Lung (tissue), 11 donors: ENCODE measurements at regions not wholly inside any gene's neighbourhood (a gene's known extent, or its start where the extent isn't known, plus 50 kb on each side); places are given as distances from the start of the nearest gene placed in this dataset.

Source experiments
- ATAC-seq: fragments of 200-7000 bp; cut with Tn5 transposase; one replicate; pipeline ENCODE4 v1.9.1; 2020; ENCODE audit warnings: moderate number of reproducible peaks; ENCODE audit not compliant: insufficient read depth, low FRiP score
- DNase-seq, 3 donors: peaks; one replicate each; pipeline ENCODE4 v3.0.0-alpha.2; 2013 to 2017
- H3K27ac ChIP-seq, 2 donors: one replicate each; pipeline ENCODE4 v1.5.1; 2013; ENCODE audit warnings: mild to moderate bottlenecking in 2 of 2, moderate library complexity in 2 of 2, control low read depth in 1 of 2, inconsistent platforms in 1 of 2, low read depth in 1 of 2, low read length in 1 of 2
- H3K27me3 ChIP-seq, 3 donors: one replicate each; pipeline ENCODE4 v1.5.1; 2013; ENCODE audit warnings: low read length in 2 of 3; ENCODE audit not compliant: control insufficient read depth in 3 of 3, insufficient read depth in 3 of 3
- H3K36me3 ChIP-seq, 4 donors: one replicate each; pipeline ENCODE4 v1.5.1; 2013; ENCODE audit warnings: low read length in 4 of 4, mild to moderate bottlenecking in 1 of 4, moderate library complexity in 1 of 4; ENCODE audit not compliant: control insufficient read depth in 4 of 4, insufficient read depth in 4 of 4
- H3K4me1 ChIP-seq, 5 donors: one replicate each; pipeline ENCODE4 v1.5.1; 2013; ENCODE audit warnings: low read length in 5 of 5, mild to moderate bottlenecking in 2 of 5, moderate library complexity in 1 of 5; ENCODE audit not compliant: control insufficient read depth in 5 of 5, insufficient read depth in 5 of 5
- H3K4me3 ChIP-seq: one replicate; pipeline ENCODE4 v1.5.1; 2013; ENCODE audit warnings: mild to moderate bottlenecking, control low read depth, moderate library complexity
- H3K9ac ChIP-seq, 2 donors: one replicate each; pipeline ENCODE4 v1.5.1; 2013; ENCODE audit warnings: low read length in 2 of 2, control low read depth in 1 of 2; ENCODE audit not compliant: insufficient read depth in 1 of 2
- H3K9me3 ChIP-seq, 4 donors: one replicate each; pipeline ENCODE4 v1.5.1; 2013; ENCODE audit warnings: low read length in 3 of 4, mild to moderate bottlenecking in 1 of 4, moderate library complexity in 1 of 4; ENCODE audit not compliant: control insufficient read depth in 4 of 4, insufficient read depth in 3 of 4
- WGBS, 2 donors: extraction: QIAGEN DNeasy Blood & Tissue Kit; methylation state at CpG; one replicate each; pipeline ENCODE4 v1.1.7; 2013; 5-methylcytosine and 5-hydroxymethylcytosine counted together
- TF ChIP-seq, protein P1 (sequence below): IDR thresholded peaks from 2 replicates; pipeline ENCODE4 v1.5.1; 2012; ENCODE audit warnings: mild to moderate bottlenecking; ENCODE audit errors: control extremely low read depth, extremely low read depth
- donor health status: control.
- donor health status: control.
- donor health status: Bipolar disorder and iron deficiency.
- donor health status: healthy.
- donor health status: DM: yes; HTN: yes; CAD: no.

DNA sequence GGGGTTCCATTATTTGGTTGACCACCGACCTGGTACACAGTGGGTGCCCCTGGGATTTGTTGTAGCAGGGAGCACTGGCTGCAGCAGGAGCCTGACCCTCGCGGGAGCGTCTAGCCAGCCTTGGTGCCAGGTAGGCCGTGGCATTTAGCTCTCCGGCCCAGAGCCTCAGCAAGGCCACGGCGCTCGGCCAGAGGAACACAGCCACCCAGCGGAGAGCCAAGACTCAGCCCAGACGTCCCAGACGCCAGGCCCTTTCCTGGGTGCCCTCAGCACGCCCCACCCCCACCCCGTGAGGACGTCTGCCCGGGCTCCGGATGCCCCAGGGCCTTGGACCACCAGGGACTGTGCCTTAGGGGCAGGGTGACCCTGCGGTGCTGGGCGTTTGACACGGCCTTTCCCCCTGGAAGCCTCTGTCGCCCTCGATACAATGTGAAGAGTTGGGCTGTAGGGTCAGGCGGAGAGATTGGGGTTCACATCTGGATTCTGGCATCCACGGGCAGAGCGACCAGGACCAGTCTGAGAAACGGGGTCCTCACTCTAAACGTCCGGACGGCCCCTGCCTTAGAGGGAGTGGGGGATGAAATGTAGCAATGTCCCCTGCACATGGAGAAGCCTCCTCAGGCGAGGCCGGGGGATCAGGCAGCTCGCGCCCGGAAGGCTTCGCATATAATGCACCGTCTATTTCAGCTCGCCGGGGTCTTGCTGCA is 99.2 kb upstream of the FGF3 start:
- ATAC-seq (no peak), DNase-seq (peak in 1 of 3 donors; percentile 9)
- no peaks in the 10 kb centered on the region for H3K9me3 ChIP-seq
- TF ChIP-seq, protein P1, sequence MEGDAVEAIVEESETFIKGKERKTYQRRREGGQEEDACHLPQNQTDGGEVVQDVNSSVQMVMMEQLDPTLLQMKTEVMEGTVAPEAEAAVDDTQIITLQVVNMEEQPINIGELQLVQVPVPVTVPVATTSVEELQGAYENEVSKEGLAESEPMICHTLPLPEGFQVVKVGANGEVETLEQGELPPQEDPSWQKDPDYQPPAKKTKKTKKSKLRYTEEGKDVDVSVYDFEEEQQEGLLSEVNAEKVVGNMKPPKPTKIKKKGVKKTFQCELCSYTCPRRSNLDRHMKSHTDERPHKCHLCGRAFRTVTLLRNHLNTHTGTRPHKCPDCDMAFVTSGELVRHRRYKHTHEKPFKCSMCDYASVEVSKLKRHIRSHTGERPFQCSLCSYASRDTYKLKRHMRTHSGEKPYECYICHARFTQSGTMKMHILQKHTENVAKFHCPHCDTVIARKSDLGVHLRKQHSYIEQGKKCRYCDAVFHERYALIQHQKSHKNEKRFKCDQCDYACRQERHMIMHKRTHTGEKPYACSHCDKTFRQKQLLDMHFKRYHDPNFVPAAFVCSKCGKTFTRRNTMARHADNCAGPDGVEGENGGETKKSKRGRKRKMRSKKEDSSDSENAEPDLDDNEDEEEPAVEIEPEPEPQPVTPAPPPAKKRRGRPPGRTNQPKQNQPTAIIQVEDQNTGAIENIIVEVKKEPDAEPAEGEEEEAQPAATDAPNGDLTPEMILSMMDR, result no peak
- H3K9ac ChIP-seq, result peak overlapping the region in 1 of 2 donors; percentile 53
- H3K4me1 ChIP-seq, result peaks cover 0 to 21% (median 9%) of the 10 kb centered on the region in 5 donors
- H3K4me3 ChIP-seq, result no peak overlapping the region
- WGBS, 2 donors, result 46 to 51% methylated on average over 38 of the region's 38 CpGs
- no peaks in the 10 kb centered on the region for H3K36me3 ChIP-seq
- H3K27ac ChIP-seq, result peak overlapping the region in 1 of 2 donors; percentile 9
- peaks cover 0 to 5% (median 0%) of the 10 kb centered on the region in 3 donors for H3K27me3 ChIP-seq

DNA sequence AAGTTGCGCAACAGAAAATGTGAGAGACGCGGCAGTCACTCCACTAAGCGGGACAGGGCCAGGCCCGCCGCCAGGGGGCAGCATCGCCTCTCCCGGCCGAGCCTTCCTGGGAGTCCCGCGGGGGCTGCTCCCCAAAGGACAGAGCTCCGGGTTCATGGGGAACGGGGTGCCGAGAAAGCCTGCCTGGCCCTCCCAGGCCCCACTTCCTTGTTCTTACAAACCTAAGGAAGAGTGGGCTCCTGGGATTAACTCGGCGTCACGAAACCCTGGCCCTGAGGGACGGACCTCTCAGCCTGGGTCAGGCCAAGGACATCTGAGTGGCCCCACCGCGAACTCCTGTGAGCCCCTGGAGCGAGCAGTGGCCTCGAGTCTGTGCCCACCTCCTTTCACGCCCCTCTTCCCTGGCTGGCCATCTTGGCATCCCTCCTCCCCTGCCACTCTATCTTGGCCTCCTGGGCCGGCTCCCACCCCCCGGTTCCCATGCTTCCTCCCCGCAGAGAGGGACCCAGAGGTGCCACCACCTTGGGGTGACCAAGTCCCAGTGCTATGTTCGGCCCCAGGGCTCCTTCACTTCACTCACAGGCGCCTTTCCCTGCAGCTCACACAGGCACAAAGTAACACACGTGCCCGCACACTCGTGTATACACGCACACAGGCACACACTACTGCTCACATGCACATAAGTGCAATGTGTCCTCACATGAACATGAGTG is 99.9 kb upstream of the FGF3 start:
- Histone ChIP-seq H3K4me3 (no peak overlapping the region), H3K4me1 (peaks cover 0 to 21% (median 9%) of the 10 kb centered on the region in 5 donors), H3K9me3 (no peaks in the 10 kb centered on the region), H3K36me3 (no peaks in the 10 kb centered on the region), H3K27ac (no peak overlapping the region), H3K9ac (peak overlapping the region in 1 of 2 donors; percentile 50), H3K27me3 (peaks cover 0 to 5% (median 0%) of the 10 kb centered on the region in 3 donors)
- TF ChIP-seq, protein P1, result peak; percentile 57
- 36 to 43% methylated on average over 32 of the region's 32 CpGs for WGBS, 2 donors
- ATAC-seq (no peak), DNase-seq (peak; percentile 89 to 94 (median 93))

DNA sequence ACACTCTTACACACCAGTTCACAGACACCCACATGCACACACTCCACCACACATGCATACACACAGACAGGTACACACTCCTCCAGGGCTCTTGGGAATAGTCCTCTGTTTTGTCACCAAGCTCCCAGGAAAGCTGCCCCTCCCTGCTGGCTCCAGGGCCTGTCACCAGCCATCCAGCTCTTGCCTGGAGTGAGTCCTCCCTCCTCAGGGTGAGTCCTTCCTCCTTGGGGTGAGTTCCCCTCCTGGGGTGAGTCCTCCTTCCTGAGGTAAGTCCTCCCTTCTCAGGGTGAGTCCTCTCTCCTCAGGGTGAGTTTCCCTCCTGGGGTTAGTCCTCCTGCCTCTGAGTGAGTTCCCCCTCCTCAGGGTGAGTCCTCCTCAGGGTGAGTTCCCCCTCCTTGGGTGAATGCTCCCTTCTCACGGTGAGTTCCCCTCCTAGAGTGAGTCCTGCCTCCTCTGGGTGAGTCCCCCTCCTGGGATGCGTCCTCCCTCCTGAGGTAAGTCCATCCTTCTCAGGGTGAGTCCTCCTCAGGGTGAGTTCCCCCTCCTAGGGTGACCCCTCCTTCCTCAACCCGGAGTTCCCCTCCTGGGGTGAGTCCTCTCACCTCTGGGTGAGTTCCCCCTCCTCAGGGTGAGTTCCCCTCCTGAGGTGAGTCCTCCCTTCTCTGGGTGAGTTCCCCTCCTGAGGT is 100.6 kb upstream of the FGF3 start:
- 56 to 61% methylated on average over 3 of the region's 3 CpGs for WGBS, 2 donors
- no peak overlapping the region for H3K4me3 ChIP-seq
- H3K9me3 ChIP-seq, result no peaks in the 10 kb centered on the region
- no peak overlapping the region for H3K27ac ChIP-seq
- no peaks in the 10 kb centered on the region for H3K36me3 ChIP-seq
- peak in 1 of 3 donors; percentile 7 for DNase-seq
- H3K4me1 ChIP-seq, result peaks cover 0 to 21% (median 9%) of the 10 kb centered on the region in 5 donors
- TF ChIP-seq, protein P1, result no peak
- no peak overlapping the region for H3K9ac ChIP-seq
- peaks cover 0 to 5% (median 0%) of the 10 kb centered on the region in 3 donors for H3K27me3 ChIP-seq
- ATAC-seq, result no peak
